PC-9 (cell line): ENCODE measurements at regions not wholly inside any gene's neighbourhood (a gene's known extent, or its start where the extent isn't known, plus 50 kb on each side); places are given as distances from the start of the nearest gene placed in this dataset.
"Not testable (repeated sequence)": the region's sequence is repeated elsewhere in the genome, so short reads cannot be mapped to it uniquely, and the experiment has no call there.

Experiments
- BruUV-seq: library from RNA; stranded (reverse); fragments of 400-500 nt; replicated peaks from 2 replicates; lab custom pipeline; 2021; lab: Mats Ljungman, UMichigan
- CTCF ChIA-PET: fragments of 300-600 bp; sonication (Branson Sonifier 250); formaldehyde crosslinking; loops from one replicate; lab custom pipeline; 2022; ENCODE audit warnings: antibody characterized with exemption; lab: Charles Lee
- POLR2A ChIA-PET: fragments of 300-600 bp; sonication (Branson Sonifier 250); formaldehyde crosslinking; loops from one replicate; lab custom pipeline; 2022; ENCODE audit warnings: antibody characterized with exemption; ENCODE audit not compliant: unreplicated experiment; lab: Charles Lee
- DNase-seq, 2 experiments: peaks; one replicate each; pipeline versions ENCODE4 v3.0.0 to v3.0.0-alpha.2; 2015 to 2022; ENCODE audit warnings: mixed read lengths in 1 of 2
- H2AFZ ChIP-seq: fragments of 200-600 bp; sonication (generic); 2 replicates; pipeline ENCODE4 v1.8.1; 2017; ENCODE audit warnings: antibody characterized with exemption
- H3F3A ChIP-seq: fragments of 200-600 bp; sonication (generic); 2 replicates; pipeline ENCODE4 v1.8.1; 2017; ENCODE audit warnings: antibody characterized with exemption, mild to moderate bottlenecking, low read depth; ENCODE audit not compliant: insufficient read depth
- H3K27ac ChIP-seq: fragments of 200-600 bp; sonication (generic); 2 replicates; pipeline ENCODE4 v1.6.1; 2016; ENCODE audit warnings: mixed run types
- H3K27me3 ChIP-seq: fragments of 200-600 bp; sonication (generic); 2 replicates; pipeline ENCODE4 v1.6.1; 2016; ENCODE audit warnings: low read depth, mixed run types; ENCODE audit not compliant: insufficient read depth
- H3K36me3 ChIP-seq: fragments of 200-600 bp; sonication (generic); 2 replicates; pipeline ENCODE4 v1.6.1; 2016; ENCODE audit warnings: low read depth, mixed run types
- H3K4me1 ChIP-seq: fragments of 200-600 bp; sonication (generic); replicated peaks from 2 replicates; pipeline ENCODE4 v1.6.1; 2016; ENCODE audit warnings: mixed run types; ENCODE audit not compliant: insufficient read depth
- H3K4me2 ChIP-seq: fragments of 200-600 bp; sonication (generic); 2 replicates; pipeline ENCODE4 v1.6.1; 2017; ENCODE audit warnings: mixed run types
- H3K4me3 ChIP-seq: fragments of 200-600 bp; sonication (generic); 2 replicates; pipeline ENCODE4 v1.6.1; 2016; ENCODE audit warnings: mixed run types
- H3K79me2 ChIP-seq: fragments of 200-600 bp; sonication (generic); 2 replicates; pipeline ENCODE4 v1.6.1; 2017; ENCODE audit warnings: low read depth, mixed run types
- H3K9me2 ChIP-seq: fragments of 200-600 bp; sonication (generic); 2 replicates; pipeline ENCODE4 v1.8.1; 2017; ENCODE audit warnings: mild to moderate bottlenecking; ENCODE audit not compliant: insufficient read depth
- H3K9me3 ChIP-seq: fragments of 200-600 bp; sonication (generic); 2 replicates; pipeline ENCODE4 v1.8.1; 2016; ENCODE audit warnings: low read depth; ENCODE audit not compliant: insufficient read depth
- H4K20me1 ChIP-seq: fragments of 200-600 bp; sonication (generic); 2 replicates; pipeline ENCODE4 v1.8.1; 2017; ENCODE audit not compliant: insufficient read depth
- EZH2 ChIP-seq: fragments of 200-600 bp; sonication (generic); IDR thresholded peaks from 2 replicates; pipeline ENCODE4 v1.8.0; 2017; ENCODE audit warnings: antibody characterized with exemption, low read depth
- intact Hi-C: fragments of 100-400 bp; cut with micrococcal nuclease; formaldehyde crosslinking; loops from one replicate; pipeline ENCODE4 v1.10.0; 2022; ENCODE audit not compliant: unreplicated experiment
- TF ChIP-seq, protein P1 (sequence below): fragments of 200-600 bp; sonication (generic); conservative IDR thresholded peaks from 2 replicates; pipeline ENCODE4 v1.6.1; 2017; ENCODE audit warnings: mixed run types, antibody characterized with exemption, mild to moderate bottlenecking, moderate library complexity

DNA sequence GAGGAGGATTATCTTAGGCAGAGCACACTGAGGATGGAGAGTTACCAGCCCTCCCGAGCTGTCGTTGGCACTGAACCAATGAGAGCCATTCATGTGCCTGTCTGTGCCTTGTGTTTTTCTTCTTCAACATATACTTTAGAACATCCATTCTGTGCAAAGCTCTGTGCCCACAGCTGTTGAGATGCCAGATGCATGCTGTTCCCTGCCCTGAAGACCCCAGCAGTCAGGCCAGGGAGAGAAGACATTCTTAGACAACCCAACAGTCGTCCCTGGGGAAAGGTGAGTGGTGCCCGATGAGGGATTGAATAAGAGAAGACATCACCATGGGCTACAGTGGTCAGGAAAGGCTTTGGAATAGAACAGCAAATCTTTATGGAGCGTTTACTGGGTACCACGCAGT lies 114.1 kb downstream of the NRN1 start:
- H3K27me3 ChIP-seq = no peaks in the 10 kb centered on the region
- no peaks in the 10 kb centered on the region for H3K36me3 ChIP-seq
- H3K4me1 ChIP-seq = no peaks in the 10 kb centered on the region
- no peak for DNase-seq
- intact Hi-C loops = no loop called here
- no peaks in the 10 kb centered on the region for H3K9me3 ChIP-seq
- H2AFZ ChIP-seq = no peak overlapping the region
- H3K9me2 ChIP-seq = no peaks in the 10 kb centered on the region
- no peak overlapping the region for H3K4me3 ChIP-seq
- POLR2A ChIA-PET = no interaction called here
- H3F3A ChIP-seq = no peaks in the 10 kb centered on the region
- no TSS peak for BruUV-seq
- H3K27ac ChIP-seq = no peak overlapping the region
- TF ChIP-seq EZH2 = no peak
- TF ChIP-seq, protein P1, sequence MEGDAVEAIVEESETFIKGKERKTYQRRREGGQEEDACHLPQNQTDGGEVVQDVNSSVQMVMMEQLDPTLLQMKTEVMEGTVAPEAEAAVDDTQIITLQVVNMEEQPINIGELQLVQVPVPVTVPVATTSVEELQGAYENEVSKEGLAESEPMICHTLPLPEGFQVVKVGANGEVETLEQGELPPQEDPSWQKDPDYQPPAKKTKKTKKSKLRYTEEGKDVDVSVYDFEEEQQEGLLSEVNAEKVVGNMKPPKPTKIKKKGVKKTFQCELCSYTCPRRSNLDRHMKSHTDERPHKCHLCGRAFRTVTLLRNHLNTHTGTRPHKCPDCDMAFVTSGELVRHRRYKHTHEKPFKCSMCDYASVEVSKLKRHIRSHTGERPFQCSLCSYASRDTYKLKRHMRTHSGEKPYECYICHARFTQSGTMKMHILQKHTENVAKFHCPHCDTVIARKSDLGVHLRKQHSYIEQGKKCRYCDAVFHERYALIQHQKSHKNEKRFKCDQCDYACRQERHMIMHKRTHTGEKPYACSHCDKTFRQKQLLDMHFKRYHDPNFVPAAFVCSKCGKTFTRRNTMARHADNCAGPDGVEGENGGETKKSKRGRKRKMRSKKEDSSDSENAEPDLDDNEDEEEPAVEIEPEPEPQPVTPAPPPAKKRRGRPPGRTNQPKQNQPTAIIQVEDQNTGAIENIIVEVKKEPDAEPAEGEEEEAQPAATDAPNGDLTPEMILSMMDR = no peak
- no peak overlapping the region for H3K4me2 ChIP-seq
- no peaks in the 10 kb centered on the region for H4K20me1 ChIP-seq
- no peaks in the 10 kb centered on the region for H3K79me2 ChIP-seq
- CTCF ChIA-PET = no interaction called here

DNA sequence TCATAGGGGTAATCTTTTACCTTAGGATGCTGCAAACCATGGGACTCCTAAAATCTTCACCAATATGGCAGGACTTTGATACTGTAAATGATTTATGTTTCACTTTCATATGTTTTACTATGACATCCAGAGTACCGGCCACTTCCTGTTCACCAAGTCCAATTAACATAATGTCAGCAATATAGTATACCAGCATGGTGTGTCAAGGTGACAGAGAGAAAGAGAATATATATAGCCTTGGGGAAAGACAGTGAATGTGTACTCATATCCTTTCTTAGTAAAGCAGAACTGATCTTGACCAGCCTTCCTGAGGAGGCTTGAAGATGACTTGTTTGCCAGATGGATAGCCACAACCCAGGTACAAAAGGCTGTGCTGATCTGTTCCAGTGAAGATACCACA lies 127.9 kb downstream of the NRN1 start:
- DNase-seq = no peak
- intact Hi-C loops = no loop called here
- H4K20me1 ChIP-seq = no peaks in the 10 kb centered on the region
- H3K4me2 ChIP-seq = no peak overlapping the region
- H3K4me3 ChIP-seq = no peak overlapping the region
- H3K79me2 ChIP-seq = no peaks in the 10 kb centered on the region
- ChIA-PET POLR2A (no interaction called here), CTCF (no interaction called here)
- no peaks in the 10 kb centered on the region for H3F3A ChIP-seq
- no peaks in the 10 kb centered on the region for H3K9me2 ChIP-seq
- 0 out of 2 replicates have a peak, but pooled peaks cover 5% of the 10 kb centered on the region for H3K27me3 ChIP-seq
- H2AFZ ChIP-seq = no peak overlapping the region
- no peaks in the 10 kb centered on the region for H3K4me1 ChIP-seq
- TF ChIP-seq EZH2 = no peak
- TF ChIP-seq, protein P1 = no peak
- H3K9me3 ChIP-seq = no peaks in the 10 kb centered on the region
- BruUV-seq = no TSS peak
- H3K27ac ChIP-seq = no peak overlapping the region
- H3K36me3 ChIP-seq = no peaks in the 10 kb centered on the region

DNA sequence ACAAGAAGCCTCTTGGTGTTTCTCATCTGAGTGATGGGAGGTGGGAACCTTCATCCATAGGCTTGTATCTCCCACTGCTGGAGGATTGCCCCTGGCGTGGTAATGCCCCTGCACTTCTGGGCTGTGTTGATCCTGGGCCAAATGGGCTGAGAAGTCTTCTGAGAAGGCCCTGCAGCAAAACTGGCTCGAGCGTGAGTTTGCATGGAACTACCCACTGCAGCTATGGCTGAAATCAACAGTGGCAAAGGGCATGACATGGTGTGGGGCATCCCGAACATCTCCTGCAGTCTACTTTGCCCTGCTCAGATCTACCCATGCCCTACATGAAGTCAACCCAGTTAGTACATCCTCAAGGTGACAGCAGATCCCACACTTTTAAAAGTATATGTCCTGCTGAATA lies 130.6 kb downstream of the NRN1 start:
- intact Hi-C loops = no loop called here
- Histone ChIP-seq H2AFZ (no peak overlapping the region), H3F3A (no peaks in the 10 kb centered on the region), H3K9me2 (no peaks in the 10 kb centered on the region), H3K4me2 (no peak overlapping the region), H3K4me1 (no peaks in the 10 kb centered on the region), H3K27me3 (0 out of 2 replicates have a peak, but pooled peaks cover 3% of the 10 kb centered on the region), H3K79me2 (no peaks in the 10 kb centered on the region), H3K4me3 (no peak overlapping the region), H3K27ac (no peak overlapping the region), H3K36me3 (no peaks in the 10 kb centered on the region), H3K9me3 (no peaks in the 10 kb centered on the region), H4K20me1 (no peaks in the 10 kb centered on the region)
- ChIA-PET POLR2A (no interaction called here), CTCF (no interaction called here)
- DNase-seq = no peak
- TF ChIP-seq, protein P1 = no peak
- TF ChIP-seq EZH2 = no peak
- BruUV-seq = no TSS peak

DNA sequence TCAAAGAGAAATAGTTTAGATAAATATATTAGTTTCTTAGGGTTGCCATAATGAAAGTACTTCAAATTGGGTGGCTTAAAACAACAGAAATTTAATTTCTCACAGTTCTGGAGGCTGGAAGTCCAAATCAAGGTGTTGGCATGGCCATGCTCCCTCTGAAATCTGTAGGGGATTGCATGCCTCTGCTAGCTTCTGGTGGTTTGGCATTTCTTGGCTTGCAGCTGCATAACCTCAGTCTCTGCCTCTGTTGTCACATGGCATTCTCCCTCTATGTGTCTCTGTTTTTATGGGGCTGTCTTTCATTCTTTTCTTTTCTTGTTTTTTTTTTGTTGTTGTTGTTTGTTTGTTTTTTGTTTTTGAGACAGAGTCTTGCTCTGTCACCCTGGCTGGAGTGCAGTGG lies 132.7 kb downstream of the NRN1 start:
- POLR2A ChIA-PET, H4K20me1 ChIP-seq, H3K4me3 ChIP-seq, H3K4me2 ChIP-seq, H3K4me1 ChIP-seq, DNase-seq, CTCF ChIA-PET, H3K9me3 ChIP-seq, H3K9me2 ChIP-seq, BruUV-seq, H3K79me2 ChIP-seq, H2AFZ ChIP-seq, H3K27ac ChIP-seq, H3F3A ChIP-seq, H3K36me3 ChIP-seq, H3K27me3 ChIP-seq, intact Hi-C loops: not testable (repeated sequence)
